H9 (cell line): ENCODE measurements at regions not wholly inside any gene's neighbourhood (a gene's known extent, or its start where the extent isn't known, plus 50 kb on each side); places are given as distances from the start of the nearest gene placed in this dataset.

Experiments used
- DNase-seq: peaks from one replicate; pipeline ENCODE4 v3.0.0-alpha.2; 2017
- H2AFZ ChIP-seq: one replicate; pipeline ENCODE4 v1.6.1; 2013; ENCODE audit warnings: mild to moderate bottlenecking, low read length, control low read depth, moderate library complexity
- H2AK5ac ChIP-seq: 2 replicates; pipeline ENCODE4 v1.6.1; 2013; ENCODE audit warnings: low read length, control low read depth, mixed read lengths; ENCODE audit not compliant: insufficient read length
- H2BK120ac ChIP-seq: one replicate; pipeline ENCODE4 v1.6.1; 2013; ENCODE audit warnings: low read depth, mild to moderate bottlenecking, low read length, control low read depth, inconsistent platforms; ENCODE audit not compliant: poor library complexity, severe bottlenecking
- H2BK12ac ChIP-seq: 2 replicates; pipeline ENCODE4 v1.6.1; 2013; ENCODE audit warnings: low read length, control low read depth, mixed read lengths, low read depth; ENCODE audit not compliant: insufficient read length
- H2BK15ac ChIP-seq: 2 replicates; pipeline ENCODE4 v1.6.1; 2013; ENCODE audit warnings: low read depth, low read length, control low read depth
- H2BK20ac ChIP-seq: one replicate; pipeline ENCODE4 v1.6.1; 2013; ENCODE audit warnings: low read depth, mild to moderate bottlenecking, low read length, control low read depth, inconsistent platforms; ENCODE audit not compliant: poor library complexity, severe bottlenecking
- H2BK5ac ChIP-seq: 2 replicates; pipeline ENCODE4 v1.6.1; 2013; ENCODE audit warnings: low read length, control low read depth, mixed read lengths; ENCODE audit not compliant: insufficient read length
- H3K14ac ChIP-seq: 2 replicates; pipeline ENCODE4 v1.6.1; 2013; ENCODE audit warnings: low read length, control low read depth; ENCODE audit not compliant: insufficient read depth
- H3K18ac ChIP-seq: 2 replicates; pipeline ENCODE4 v1.6.1; 2013; ENCODE audit warnings: low read depth, mild to moderate bottlenecking, mixed read lengths, low read length, control low read depth; ENCODE audit not compliant: insufficient read length
- H3K23ac ChIP-seq: 2 replicates; pipeline ENCODE4 v1.6.1; 2013; ENCODE audit warnings: low read length, control low read depth, mixed read lengths, low read depth; ENCODE audit not compliant: insufficient read length
- H3K23me2 ChIP-seq: 2 replicates; pipeline ENCODE4 v1.6.1; 2013; ENCODE audit warnings: low read depth, mild to moderate bottlenecking, mixed read lengths, low read length, control low read depth; ENCODE audit not compliant: insufficient read length, poor library complexity, severe bottlenecking
- H3K27ac ChIP-seq: 2 replicates; pipeline ENCODE4 v1.5.1; 2013; ENCODE audit warnings: low read length, control low read depth, mixed read lengths, low read depth; ENCODE audit not compliant: insufficient read length
- H3K27me3 ChIP-seq: 2 replicates; pipeline ENCODE4 v1.6.1; 2013; ENCODE audit warnings: low read length, control low read depth, inconsistent platforms; ENCODE audit not compliant: insufficient read depth
- H3K4ac ChIP-seq: 2 replicates; pipeline ENCODE4 v1.6.1; 2013; ENCODE audit warnings: low read depth, mild to moderate bottlenecking, control low read depth, inconsistent platforms, low read length, moderate library complexity
- H3K4me1 ChIP-seq: 2 replicates; pipeline ENCODE4 v1.6.1; 2013; ENCODE audit warnings: low read length, control low read depth, inconsistent platforms; ENCODE audit not compliant: insufficient read depth
- H3K4me2 ChIP-seq: 2 replicates; pipeline ENCODE4 v1.6.1; 2013; ENCODE audit warnings: low read length, control low read depth, mixed read lengths; ENCODE audit not compliant: insufficient read length, insufficient read depth
- H3K56ac ChIP-seq: 2 replicates; pipeline ENCODE4 v1.6.1; 2013; ENCODE audit warnings: low read depth, mild to moderate bottlenecking, mixed read lengths, low read length, control low read depth; ENCODE audit not compliant: insufficient read length
- H3K79me1 ChIP-seq: 2 replicates; pipeline ENCODE4 v1.6.1; 2013; ENCODE audit warnings: low read depth, mild to moderate bottlenecking, moderate library complexity, low read length, control low read depth, inconsistent platforms; ENCODE audit not compliant: insufficient read depth, poor library complexity, severe bottlenecking
- H3K79me2 ChIP-seq: 2 replicates; pipeline ENCODE4 v1.6.1; 2013; ENCODE audit warnings: low read length, control low read depth, inconsistent platforms; ENCODE audit not compliant: insufficient read depth
- H3K9ac ChIP-seq: 2 replicates; pipeline ENCODE4 v1.6.1; 2013; ENCODE audit warnings: low read length, control low read depth, mixed read lengths; ENCODE audit not compliant: insufficient read length; ENCODE audit errors: extremely low read depth
- H3K9me3 ChIP-seq: one replicate; pipeline ENCODE4 v1.6.1; 2013; ENCODE audit warnings: low read depth, low read length, inconsistent platforms; ENCODE audit not compliant: control insufficient read depth
- H3T11ph ChIP-seq: one replicate; pipeline ENCODE4 v1.6.1; 2013; ENCODE audit warnings: mild to moderate bottlenecking, low read length, control low read depth, inconsistent platforms
- H4K20me1 ChIP-seq: one replicate; pipeline ENCODE4 v1.6.1; 2013; ENCODE audit not compliant: control insufficient read depth, insufficient read length, insufficient read depth
- H4K5ac ChIP-seq: 2 replicates; pipeline ENCODE4 v1.6.1; 2013; ENCODE audit warnings: low read depth, mild to moderate bottlenecking, mixed read lengths, low read length, control low read depth; ENCODE audit not compliant: insufficient read length
- H4K8ac ChIP-seq: replicated peaks from 2 replicates; pipeline ENCODE4 v1.6.1; 2013; ENCODE audit warnings: low read length, control low read depth, mixed read lengths, low read depth; ENCODE audit not compliant: insufficient read length
- H4K91ac ChIP-seq: 2 replicates; pipeline ENCODE4 v1.6.1; 2013; ENCODE audit warnings: low read depth, mild to moderate bottlenecking, moderate library complexity, mixed read lengths, low read length, control low read depth; ENCODE audit not compliant: insufficient read length
- H3K27ac Mint-ChIP-seq, 3 experiments: 2 replicates in 2 of 3; 3 replicates in 1 of 3; pipeline ENCODE4 v1.8.0; 2020 to 2021; ENCODE audit warnings: mixed read lengths in 3 of 3, mild to moderate bottlenecking in 1 of 3, moderate library complexity in 1 of 3
- H3K27me3 Mint-ChIP-seq: 2 replicates; pipeline ENCODE4 v1.8.0; 2021; ENCODE audit warnings: low read depth, mild to moderate bottlenecking, moderate library complexity, mixed read lengths
- H3K36me3 Mint-ChIP-seq, 3 experiments: 2 replicates in 2 of 3; 3 replicates in 1 of 3; pipeline ENCODE4 v1.8.0; 2020 to 2021; ENCODE audit warnings: low read depth in 3 of 3, mixed read lengths in 3 of 3; ENCODE audit not compliant: insufficient read depth in 1 of 3
- H3K4me1 Mint-ChIP-seq, 2 experiments: 2 replicates each; pipeline ENCODE4 v1.8.0; 2020; ENCODE audit warnings: mixed read lengths in 2 of 2
- H3K4me3 Mint-ChIP-seq, 2 experiments: 2 replicates in 1 of 2; 3 replicates in 1 of 2; pipeline ENCODE4 v1.8.0; 2020 to 2021; ENCODE audit warnings: mild to moderate bottlenecking in 2 of 2, mixed read lengths in 2 of 2, moderate library complexity in 1 of 2
- H3K9me3 Mint-ChIP-seq, 2 experiments: 2 replicates in 1 of 2; 3 replicates in 1 of 2; pipeline ENCODE4 v1.8.0; 2020; ENCODE audit warnings: mild to moderate bottlenecking in 2 of 2, mixed read lengths in 2 of 2, moderate library complexity in 1 of 2
- WGBS: extraction: QIAGEN DNeasy Blood & Tissue Kit; methylation state at CpG from one replicate; pipeline ENCODE4 v1.1.7; 2013; ENCODE audit warnings: missing lambda C conversion rate, low lambda C conversion rate, mixed read lengths; ENCODE audit not compliant: insufficient read length; ENCODE audit errors: extremely low coverage; 5-methylcytosine and 5-hydroxymethylcytosine counted together
- TF ChIP-seq, protein P1 (sequence below): fragments of 200-600 bp; sonication (generic); conservative IDR thresholded peaks from 3 replicates; pipeline ENCODE4 v1.8.0; 2021; ENCODE audit warnings: antibody characterized with exemption, mild to moderate bottlenecking

- Histone ChIP-seq H2BK15ac (no peak overlapping the region), H3K56ac (no peak overlapping the region), H2BK20ac (no peak overlapping the region), H4K5ac (no peak overlapping the region), H3K14ac (no peak overlapping the region), H3K27me3 (no peaks in the 10 kb centered on the region), H3K4me2 (no peak overlapping the region), H3T11ph (no peak overlapping the region), H2AFZ (no peak overlapping the region), H2BK12ac (no peak overlapping the region), H3K23me2 (no peaks in the 10 kb centered on the region), H3K9me3 (no peaks in the 10 kb centered on the region), H2BK5ac (no peak overlapping the region), H4K8ac (no peak overlapping the region), H3K4me1 (no peaks in the 10 kb centered on the region), H3K9ac (no peak overlapping the region), H2BK120ac (no peak overlapping the region), H4K91ac (no peak overlapping the region), H3K27ac (no peak overlapping the region), H3K23ac (no peak overlapping the region), H3K18ac (no peak overlapping the region), H2AK5ac (no peak overlapping the region), H3K79me2 (no peaks in the 10 kb centered on the region), H4K20me1 (no peaks in the 10 kb centered on the region), H3K4ac (no peak overlapping the region), H3K79me1 (no peaks in the 10 kb centered on the region)
- no peak for DNase-seq
- H3K27ac Mint-ChIP-seq: no peak overlapping the region
- TF ChIP-seq, protein P1, sequence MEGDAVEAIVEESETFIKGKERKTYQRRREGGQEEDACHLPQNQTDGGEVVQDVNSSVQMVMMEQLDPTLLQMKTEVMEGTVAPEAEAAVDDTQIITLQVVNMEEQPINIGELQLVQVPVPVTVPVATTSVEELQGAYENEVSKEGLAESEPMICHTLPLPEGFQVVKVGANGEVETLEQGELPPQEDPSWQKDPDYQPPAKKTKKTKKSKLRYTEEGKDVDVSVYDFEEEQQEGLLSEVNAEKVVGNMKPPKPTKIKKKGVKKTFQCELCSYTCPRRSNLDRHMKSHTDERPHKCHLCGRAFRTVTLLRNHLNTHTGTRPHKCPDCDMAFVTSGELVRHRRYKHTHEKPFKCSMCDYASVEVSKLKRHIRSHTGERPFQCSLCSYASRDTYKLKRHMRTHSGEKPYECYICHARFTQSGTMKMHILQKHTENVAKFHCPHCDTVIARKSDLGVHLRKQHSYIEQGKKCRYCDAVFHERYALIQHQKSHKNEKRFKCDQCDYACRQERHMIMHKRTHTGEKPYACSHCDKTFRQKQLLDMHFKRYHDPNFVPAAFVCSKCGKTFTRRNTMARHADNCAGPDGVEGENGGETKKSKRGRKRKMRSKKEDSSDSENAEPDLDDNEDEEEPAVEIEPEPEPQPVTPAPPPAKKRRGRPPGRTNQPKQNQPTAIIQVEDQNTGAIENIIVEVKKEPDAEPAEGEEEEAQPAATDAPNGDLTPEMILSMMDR: no peak
- no peaks in the 10 kb centered on the region; a peak in 1 of 7 replicates for H3K36me3 Mint-ChIP-seq
- no peaks in the 10 kb centered on the region for H3K4me1 Mint-ChIP-seq
- H3K9me3 Mint-ChIP-seq: no peaks in the 10 kb centered on the region
- H3K27me3 Mint-ChIP-seq: no peaks in the 10 kb centered on the region; the same call in 1 of the 2 replicates
- no CpG with 5 or more reads among the region's 2 CpGs for WGBS
- no peak overlapping the region for H3K4me3 Mint-ChIP-seq
These were observed 222.1 kb upstream of the SNX7 start for GRCh38 chr1:98439471-98439870.
